HS-5 (cell line): ENCODE measurements at regions not wholly inside any gene's neighbourhood (a gene's known extent, or its start where the extent isn't known, plus 50 kb on each side); places are given as distances from the start of the nearest gene placed in this dataset.
"Not testable (repeated sequence)": the region's sequence is repeated elsewhere in the genome, so short reads cannot be mapped to it uniquely, and the experiment has no call there.

ENCODE experiments used
- DNase-seq: peaks from one replicate; pipeline ENCODE4 v3.0.0-alpha.2; 2012; ENCODE audit warnings: low read depth

DNA sequence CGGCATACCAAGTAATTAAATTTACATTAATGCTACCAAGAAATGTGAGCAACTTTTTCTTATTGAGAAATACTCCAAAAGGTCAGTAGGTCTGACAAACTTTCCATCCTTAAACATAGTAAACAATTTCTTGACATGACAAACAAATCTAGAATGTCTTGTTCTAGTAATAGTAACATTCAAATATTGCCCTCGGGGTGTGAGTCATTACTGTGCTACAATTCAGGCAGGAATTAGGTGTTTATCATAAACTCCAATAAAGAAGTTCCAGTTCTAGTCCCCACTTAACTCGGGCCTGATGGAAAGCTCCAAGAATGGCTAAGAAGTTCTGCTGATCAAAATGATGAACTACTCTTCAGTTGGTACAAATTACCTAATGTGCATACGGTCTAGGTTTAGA, 235.6 kb upstream of the TUSC1 start:
- no peak for DNase-seq

DNA sequence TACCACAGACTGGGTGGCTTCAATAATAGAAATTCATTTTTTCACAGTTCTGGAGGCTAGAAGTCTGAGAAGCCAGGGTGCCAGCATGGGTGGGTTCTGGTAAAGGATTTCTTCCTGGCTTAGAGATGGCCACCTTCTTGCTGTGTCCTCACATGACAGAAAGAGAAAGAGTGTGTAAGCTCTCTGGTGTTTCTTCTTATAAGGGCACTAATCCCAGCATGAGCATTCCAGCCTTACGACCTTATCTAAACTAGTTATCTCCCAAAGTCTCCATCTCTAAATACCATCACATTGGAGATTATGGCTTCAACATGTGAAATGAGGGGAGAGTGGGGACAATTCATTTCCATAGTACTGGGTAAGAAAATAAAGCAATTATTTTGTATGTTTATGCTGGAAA, 226.5 kb upstream of the TUSC1 start:
- no peak for DNase-seq

DNA sequence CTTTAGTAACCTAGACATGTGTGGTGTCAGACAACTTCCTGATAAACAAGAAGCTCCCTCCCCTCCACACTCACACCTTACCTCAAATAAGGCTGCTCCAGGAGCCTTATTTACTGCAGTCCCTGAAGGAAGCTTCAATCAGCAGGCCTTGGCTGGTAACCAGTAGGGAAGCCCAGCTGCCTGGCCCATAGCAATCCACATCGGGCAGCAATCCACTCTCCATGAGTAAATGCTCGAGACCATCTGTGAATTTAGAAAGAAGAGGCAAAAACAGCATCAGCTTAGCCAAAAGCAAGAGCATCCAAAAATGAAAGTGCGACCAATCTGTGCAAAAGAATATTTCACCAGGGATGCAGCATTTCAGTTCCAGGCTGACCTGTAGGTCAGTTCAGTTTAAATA, 213.3 kb upstream of the TUSC1 start:
- no peak for DNase-seq

DNA sequence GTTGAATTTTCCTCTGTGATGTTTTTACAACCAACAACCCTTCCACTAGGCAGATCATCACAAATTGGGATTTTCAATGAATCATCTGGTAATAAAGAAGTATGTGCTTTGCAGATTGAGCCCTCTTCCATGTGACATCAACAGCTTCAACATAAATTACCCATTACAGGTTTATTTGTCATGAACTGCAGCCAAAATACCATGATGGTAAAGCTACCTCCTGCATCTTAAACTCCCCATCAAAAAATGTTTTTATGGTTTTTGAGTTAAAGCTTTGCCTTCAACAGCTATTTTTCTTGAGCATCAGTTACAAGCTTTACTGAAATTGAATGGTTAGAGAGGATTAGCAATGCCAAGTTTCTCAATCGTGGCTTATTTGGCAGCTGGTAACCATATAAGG, 211.4 kb upstream of the TUSC1 start:
- DNase-seq = no peak

DNA sequence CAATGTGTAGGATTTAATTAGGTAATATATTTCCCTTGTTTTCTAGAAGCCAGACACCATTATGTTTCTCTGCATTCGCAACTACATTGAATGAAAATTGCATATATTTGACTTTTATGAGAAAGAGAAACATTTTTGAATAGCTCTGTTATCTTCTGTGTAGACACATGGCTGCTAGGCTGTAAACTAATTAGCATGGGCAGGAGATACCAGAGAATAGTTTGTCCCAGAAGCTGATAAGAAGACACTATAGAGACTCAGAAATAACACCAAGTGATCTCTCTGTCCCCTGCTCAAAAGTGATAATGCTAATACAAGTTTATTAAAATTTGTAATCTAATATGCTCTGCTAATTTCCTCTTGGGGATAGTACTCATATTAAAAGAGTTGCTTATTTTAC, 198.0 kb upstream of the TUSC1 start:
- no peak for DNase-seq

DNA sequence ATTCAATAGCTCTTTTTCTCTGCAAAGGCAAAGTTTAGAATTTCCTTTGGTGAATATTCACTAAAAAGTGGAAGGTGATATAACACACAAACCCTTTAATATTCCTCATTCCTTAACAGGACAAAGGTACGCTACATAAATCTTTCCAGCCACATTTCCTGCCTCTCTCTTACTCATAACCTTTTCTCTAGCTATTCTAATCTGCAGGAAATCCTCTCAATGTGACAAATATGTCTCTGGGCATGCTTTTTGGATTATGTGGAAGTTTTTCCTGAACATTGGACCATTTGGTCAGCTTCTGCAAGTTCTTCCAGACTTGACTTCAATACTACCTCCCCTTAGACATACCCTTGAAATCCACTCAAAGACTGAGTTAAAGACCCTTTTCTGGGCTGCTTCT, 186.3 kb upstream of the TUSC1 start:
- no peak for DNase-seq

DNA sequence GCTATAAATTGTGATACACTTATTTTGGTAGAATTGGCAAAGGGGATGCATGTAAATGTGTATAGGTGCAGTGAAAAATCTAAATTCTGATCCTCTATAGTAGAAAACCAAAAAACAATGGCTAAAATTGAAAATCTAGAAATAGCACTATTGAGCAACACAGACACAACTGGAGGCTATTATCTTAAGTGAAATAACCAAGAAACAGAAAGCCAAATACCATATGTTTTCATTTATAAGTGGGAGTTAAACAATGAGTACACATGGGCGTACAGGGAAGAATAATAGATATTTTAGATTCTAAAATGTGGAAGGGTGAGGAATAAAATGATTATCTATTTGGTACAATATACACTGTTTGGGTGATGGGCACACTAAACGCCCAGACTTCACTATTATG, 183.2 kb upstream of the TUSC1 start:
- no peak for DNase-seq

DNA sequence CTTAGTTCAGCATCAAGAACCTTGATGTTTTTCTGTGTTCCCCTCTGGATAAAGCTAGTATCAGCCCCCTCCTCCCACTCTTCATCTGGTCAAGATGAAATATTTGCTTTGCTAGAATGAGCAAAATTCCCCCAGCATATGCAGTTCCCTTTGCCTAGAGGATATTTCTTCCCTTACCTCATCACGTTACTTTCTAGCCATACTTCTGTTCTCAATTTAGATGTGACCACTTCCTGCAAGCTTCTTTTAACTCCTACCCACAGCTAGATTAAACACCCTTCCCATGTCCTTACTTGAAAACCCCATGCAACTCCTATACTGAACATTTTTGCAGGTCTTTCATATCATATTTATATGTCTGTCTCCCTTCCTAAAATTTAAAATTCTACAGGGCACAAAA, 178.9 kb upstream of the TUSC1 start:
- DNase-seq = no peak

DNA sequence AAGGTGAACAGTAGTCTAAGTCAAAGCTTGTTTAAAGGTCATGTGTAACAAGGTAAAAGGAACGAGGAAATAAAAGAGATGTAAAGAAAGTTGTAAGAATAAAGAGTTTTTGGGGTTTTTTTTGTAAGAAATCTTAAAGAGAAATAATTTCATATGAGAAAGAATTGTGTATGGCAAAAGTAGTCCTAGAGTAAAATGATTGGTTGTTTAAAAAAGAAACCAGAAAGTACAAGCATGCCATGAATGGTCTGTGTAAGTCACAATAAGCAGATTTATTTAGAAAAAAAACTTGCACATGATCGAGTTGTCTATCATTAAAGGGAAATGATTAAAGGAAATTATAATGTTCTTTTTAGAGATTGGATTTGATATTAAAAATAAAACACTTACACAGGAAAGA, 172.6 kb upstream of the TUSC1 start:
- DNase-seq = no peak

DNA sequence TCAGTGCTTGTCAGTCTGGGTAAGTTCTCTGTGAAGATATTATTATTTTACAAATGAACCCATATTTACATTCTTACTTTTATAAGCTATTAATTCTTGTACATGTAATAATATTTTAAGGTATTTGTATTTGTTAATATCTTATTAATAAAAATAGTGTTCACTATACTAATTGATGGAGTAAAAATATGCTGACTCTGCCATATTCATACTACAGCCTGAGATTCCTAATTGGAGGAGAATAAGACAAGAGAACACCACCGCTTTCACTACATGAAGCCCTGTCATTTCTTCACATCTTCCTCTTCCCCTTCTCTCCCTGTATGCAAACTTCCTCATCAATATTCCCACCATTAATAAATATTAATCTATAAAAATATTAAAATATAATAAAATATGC, 167.6 kb upstream of the TUSC1 start:
- DNase-seq = no peak

DNA sequence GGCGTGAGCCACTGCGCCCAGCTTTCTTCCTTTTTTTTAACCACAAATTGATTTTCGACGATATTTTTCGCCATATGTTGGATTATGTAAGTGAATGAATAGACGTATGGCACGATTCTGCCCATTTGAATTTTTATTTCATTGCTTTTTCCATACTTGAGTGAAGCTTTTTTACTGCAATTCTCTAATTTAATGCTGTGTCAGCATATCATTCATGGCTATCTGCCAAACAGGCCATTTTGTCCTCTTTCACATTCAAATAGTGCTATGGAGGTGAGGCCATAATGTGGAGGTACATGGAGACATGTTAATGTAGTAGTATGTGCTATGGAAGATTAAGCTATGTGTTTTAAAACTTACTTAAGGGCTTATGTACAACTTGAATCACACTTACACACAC, 152.1 kb upstream of the TUSC1 start:
- no peak for DNase-seq

DNA sequence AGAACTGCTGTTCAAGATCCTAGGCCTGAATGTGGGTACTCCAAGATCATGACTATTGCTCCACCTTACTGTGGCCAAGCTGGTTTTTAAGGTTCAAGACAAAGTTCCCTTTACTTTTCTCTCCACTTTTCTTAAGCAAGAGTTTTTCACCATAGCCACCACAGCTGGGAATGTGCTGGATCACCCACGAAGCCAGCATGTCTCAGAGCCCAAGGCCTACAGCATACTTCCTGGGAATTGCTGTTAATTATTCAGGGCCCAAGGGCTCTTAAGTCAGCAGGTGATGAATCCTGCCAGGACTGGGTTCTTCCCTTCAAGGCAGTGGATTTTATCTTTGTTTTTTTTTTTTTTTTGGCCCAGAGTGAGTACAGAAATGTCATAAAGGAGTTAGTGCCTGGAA, 149.4 kb upstream of the TUSC1 start:
- DNase-seq = no peak

DNA sequence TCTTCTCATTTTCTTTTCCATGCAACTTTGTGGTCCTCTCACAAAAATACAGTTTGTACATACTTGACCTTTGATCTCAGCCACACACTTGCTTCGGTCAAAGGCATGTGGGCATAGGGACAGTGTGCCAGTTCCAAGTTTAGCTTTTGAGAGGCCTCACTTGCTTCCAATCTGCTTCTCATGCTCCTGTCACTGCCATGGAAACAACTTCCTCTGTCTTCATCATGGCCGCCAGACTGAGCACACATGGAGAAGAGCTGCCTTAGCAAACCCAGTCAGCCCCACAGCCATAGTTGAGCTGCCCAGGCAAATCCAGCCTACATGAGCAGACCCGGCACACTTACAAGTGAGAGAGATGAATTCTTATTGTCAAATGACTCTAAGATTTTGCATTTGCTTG, 138.2 kb upstream of the TUSC1 start:
- no peak for DNase-seq

DNA sequence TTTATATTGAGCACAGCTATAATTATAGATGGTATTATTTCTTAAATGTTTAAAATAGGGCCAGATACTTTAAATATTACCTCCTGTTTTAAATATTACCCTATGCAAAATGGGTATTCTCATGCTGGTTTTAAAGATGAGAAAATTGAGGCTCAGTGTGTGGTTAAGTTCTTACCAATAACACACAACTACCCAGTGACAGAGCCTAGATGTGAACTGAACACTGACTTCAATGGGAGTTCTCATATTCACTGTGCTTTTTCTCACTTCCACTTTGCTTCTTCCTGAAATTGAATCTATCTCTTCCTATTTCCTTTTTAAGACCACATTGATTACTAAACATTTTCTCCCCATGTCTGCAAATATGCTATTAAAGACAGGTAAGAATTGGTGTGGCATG, 135.8 kb upstream of the TUSC1 start:
- DNase-seq = no peak

DNA sequence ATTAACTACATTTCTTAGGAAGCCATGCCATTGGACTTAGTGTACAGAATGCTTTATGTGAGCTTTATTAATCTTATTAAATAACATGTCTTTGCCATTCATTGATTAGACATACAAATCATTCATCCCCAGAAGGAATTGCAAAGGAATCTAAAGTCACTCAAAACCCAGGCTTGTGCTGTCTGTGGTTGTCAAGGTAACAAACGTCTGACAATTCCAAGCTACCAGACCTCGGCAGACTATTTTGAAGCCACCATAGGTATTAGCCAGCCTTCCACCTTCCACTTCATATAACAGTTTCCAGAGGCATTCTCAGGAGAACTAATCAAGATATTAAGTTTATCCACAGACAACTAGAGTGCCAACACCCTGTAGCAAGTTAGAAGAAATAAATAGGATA, 135.2 kb upstream of the TUSC1 start:
- no peak for DNase-seq

DNA sequence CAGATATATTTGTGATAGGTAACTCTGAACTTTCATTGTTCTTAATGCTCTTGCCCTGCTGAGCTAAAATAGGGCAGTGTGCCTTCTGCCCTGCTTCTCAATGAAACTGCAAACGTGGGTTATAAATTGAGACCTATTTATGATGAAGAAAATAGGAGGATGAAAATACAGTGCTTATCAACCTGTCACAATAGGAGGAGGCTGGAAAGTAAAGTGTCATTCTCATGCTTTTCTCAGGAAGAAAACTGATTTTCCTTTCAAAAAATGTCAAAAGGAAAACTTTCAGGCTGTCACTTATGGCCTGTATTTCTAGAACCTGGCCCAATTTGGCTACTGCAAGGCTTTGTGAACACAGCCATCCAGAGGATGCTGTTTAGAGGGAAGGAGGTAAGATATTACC, 130.3 kb upstream of the TUSC1 start:
- no peak for DNase-seq

DNA sequence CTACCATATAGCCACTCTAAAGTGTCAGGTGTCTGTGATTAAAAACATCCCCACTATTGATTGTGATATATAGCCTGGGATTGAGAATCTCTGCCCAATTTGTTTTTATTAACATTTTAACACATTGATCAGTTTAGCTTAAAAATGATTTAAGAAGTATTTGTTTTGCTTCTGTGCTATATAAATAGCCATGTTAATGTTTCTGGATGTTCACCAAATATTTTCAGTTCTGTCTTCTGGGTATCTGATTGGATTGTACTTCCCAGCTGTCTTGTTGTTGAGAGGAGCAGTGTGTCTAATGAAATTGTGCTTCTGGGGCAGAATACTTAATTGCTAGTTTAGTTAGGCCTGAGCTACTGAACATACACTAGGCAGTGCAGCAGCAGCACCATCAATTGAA, 126.6 kb upstream of the TUSC1 start:
- no peak for DNase-seq

DNA sequence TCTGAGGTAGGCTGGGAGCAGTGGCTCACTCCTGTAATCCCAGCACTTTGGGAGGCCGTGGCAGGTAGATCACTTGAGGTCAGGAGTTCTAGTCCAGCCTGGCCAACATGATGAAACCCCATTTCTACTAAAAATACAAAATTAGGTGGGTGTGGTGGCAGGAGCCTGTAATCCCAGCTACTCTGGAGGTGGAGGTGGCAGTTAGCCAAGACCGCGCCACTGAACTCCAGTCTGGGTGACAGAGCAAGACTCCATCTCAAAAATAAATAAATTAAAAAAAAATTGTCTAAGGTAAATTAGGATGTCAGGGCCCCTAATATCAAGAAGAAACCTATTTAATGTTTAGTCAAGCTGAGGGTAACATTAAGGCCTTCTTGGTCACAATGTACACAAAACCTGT, 123.7 kb upstream of the TUSC1 start:
- DNase-seq = not testable (repeated sequence)

DNA sequence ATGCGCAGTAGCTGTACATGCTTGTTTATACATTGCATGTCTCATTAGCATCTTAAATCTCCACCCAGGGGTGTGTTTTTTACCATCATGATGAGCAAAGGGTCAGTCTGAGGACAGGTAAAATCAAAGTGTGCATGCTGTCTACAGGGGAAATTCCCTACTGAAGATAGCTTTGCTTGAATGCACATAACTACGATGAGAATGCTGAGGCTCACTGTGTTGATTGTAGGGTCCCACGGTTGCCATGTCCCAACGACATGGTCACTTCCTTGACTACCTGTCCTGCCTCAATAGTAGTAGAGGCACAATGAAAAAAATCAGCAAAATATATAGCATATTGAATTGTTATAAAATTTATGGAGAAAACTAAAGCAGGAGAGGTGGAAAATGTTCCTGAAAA, 95.6 kb upstream of the TUSC1 start:
- DNase-seq = no peak

DNA sequence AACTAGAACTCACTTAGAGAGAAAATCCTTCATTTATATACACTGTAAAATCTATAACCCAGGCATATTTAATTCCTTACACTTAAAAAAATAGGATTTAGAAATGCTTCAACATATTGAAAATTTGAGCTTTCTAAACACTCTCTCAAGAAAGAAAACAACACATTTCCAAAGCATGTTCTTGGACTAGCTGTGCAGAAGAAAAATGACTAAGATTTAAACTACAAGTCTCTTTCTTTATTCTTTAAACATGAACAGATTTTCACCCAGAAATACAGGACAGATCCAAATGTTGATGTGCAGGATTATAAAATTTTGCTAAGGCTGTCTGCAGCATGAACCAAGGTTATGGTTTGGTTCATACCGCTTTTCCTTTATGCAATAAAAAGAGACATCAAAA, 77.7 kb upstream of the TUSC1 start:
- DNase-seq = no peak

DNA sequence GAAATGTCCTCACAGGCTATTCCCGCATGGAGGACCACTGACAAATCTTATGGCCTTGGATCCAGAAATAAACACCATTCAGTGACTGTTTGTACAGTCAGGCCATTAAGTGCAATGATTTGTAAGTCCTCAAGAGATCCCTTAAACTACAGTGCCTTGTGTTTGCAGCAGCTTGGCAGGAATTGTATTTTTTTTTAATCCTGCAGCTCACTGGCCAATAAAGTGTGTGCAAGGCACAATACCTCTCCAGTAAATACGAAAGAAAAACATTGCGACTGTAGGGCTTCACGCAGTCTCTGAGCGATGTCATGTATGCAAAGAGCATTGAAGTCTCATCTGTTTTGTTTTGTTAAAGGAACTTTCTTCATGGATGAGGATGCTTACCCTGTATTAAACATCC, 74.2 kb upstream of the TUSC1 start:
- no peak for DNase-seq

DNA sequence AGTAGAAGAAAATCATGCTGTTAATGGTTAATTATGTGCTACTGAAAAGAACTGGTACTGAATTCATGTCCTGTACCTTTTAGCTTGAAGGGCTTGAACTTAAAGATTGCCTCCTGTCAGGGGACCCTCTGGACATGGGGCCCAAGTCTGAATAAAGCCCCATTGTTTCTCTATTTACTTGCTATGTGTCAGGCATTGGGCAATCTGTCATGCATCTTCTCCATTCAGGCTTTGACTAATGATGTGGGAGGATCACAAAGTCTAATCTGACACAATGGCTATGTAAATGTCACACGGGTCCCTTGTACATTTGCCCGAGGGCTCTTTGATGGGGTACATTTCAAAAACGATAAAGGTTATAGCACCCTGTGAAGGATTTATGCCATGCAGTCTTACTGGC, 64.0 kb upstream of the TUSC1 start:
- DNase-seq = no peak

DNA sequence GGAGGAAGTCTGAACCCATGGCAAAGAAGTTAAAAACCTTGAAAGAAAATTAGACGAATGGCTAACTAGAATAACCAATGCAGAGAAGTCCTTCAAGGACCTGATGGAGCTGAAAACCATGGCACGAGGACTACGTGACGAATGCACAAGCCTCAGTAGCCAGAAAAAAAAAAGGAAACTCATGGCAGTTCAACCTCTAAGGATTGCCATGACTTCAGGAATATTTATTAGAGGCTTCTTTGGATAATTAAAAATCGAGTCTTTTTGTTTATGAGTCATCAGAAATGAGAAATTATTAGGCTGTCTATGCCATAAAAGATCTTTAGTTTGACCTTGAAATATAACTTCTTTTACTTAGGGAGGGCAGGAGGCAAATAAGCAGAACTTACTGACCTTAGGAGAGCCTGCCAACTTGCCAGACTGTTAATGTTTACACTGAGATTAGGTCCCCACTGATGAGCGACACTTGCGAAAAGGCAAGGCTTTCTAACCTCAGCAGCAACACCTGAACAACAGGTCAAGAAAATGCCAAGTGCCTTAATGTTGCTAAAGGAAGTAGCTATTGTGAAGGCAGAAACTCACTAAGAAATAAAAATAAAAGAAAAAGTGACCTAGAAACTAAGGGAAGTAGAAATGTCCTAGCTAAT, 55.2 kb upstream of the TUSC1 start:
- no peak for DNase-seq

DNA sequence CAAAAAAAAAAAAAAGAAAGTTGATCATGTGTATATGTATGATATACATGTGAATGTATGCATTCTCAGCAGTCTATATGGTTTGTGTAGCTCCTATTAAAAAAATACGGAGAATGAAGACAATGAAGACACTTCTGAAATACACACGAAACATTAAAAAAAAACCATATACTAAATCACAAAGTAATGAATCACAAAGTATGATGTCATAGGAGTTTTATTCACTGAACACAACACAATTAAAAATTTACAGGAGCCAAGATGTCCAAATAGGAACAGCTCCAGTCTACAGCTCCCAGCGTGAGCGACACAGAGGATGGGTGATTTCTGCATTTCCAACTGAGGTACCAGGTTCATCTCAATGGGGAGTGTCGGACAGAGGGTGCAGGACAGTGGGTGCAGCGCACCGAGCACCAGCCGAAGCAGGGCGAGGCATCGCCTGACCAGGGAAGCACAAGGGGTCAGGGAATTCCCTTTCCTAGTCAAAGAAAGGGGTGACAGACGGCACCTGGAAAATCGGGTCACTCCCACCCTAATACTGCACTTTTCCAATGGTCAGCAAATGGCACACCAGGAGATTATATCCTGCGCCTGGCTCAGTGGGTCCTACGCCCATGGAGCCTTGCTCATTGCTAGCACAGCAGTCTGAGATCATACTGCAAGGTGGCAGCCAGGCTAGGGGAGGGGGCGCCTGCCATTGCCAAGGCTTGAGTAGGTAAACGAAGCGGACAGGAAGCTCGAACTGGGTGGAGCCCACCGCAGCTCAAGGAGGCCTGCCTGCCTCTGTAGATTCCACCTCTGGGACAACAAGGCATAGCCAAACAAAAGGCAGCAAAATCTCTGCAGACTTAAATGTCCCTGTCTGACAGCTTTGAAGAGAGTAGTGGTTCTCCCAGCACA, 53.9 kb upstream of the TUSC1 start:
- not testable (repeated sequence) for DNase-seq
